ENCODE measurements at regions not wholly inside any gene's neighbourhood (a gene's known extent, or its start where the extent isn't known, plus 50 kb on each side); places are given as distances from the start of the nearest gene placed in this dataset.

- intact Hi-C loops (cut with micrococcal nuclease; ENCODE audit: unreplicated experiment), result no loop called here
- Histone ChIP-seq H3F3A (ENCODE audit: insufficient read depth, low read depth) (no peaks in the 10 kb centered on the region), H3K9me3 (ENCODE audit: insufficient read depth, low read depth) (no peaks in the 10 kb centered on the region), H4K20me1 (ENCODE audit: insufficient read depth) (no peaks in the 10 kb centered on the region), H3K4me3 (no peak overlapping the region), H2AFZ (no peak overlapping the region), H3K79me2 (ENCODE audit: low read depth) (no peaks in the 10 kb centered on the region), H3K4me2 (no peak overlapping the region), H3K4me1 (replicated peaks; ENCODE audit: insufficient read depth) (no peaks in the 10 kb centered on the region), H3K36me3 (ENCODE audit: low read depth) (no peaks in the 10 kb centered on the region), H3K27ac (no peak overlapping the region), H3K27me3 (ENCODE audit: insufficient read depth, low read depth) (no peaks in the 10 kb centered on the region), H3K9me2 (ENCODE audit: insufficient read depth) (no peaks in the 10 kb centered on the region)
- ChIA-PET CTCF (no interaction called here), POLR2A (ENCODE audit: unreplicated experiment) (no interaction called here)
- no peak for DNase-seq
- BruUV-seq (replicated peaks), result no TSS peak
- TF ChIP-seq, protein P1, sequence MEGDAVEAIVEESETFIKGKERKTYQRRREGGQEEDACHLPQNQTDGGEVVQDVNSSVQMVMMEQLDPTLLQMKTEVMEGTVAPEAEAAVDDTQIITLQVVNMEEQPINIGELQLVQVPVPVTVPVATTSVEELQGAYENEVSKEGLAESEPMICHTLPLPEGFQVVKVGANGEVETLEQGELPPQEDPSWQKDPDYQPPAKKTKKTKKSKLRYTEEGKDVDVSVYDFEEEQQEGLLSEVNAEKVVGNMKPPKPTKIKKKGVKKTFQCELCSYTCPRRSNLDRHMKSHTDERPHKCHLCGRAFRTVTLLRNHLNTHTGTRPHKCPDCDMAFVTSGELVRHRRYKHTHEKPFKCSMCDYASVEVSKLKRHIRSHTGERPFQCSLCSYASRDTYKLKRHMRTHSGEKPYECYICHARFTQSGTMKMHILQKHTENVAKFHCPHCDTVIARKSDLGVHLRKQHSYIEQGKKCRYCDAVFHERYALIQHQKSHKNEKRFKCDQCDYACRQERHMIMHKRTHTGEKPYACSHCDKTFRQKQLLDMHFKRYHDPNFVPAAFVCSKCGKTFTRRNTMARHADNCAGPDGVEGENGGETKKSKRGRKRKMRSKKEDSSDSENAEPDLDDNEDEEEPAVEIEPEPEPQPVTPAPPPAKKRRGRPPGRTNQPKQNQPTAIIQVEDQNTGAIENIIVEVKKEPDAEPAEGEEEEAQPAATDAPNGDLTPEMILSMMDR (conservative IDR thresholded peaks at IDR 0.05), result no peak
- TF ChIP-seq EZH2 (IDR thresholded peaks at IDR 0.05; ENCODE audit: low read depth), result no peak
Measured at GRCh38 chr5:60232036-60232795, 338.7 kb upstream of the PDE4D start.

GRCh38 chr5:60230456-60230855, 336.9 kb upstream of the PDE4D start:
- POLR2A ChIA-PET (ENCODE audit: unreplicated experiment), result no interaction called here
- no peak overlapping the region for H3K4me2 ChIP-seq
- DNase-seq, result no peak
- no peaks in the 10 kb centered on the region for H3F3A ChIP-seq (ENCODE audit: insufficient read depth, low read depth)
- no peak overlapping the region for H3K4me3 ChIP-seq
- H3K79me2 ChIP-seq (ENCODE audit: low read depth), result no peaks in the 10 kb centered on the region
- no peaks in the 10 kb centered on the region for H4K20me1 ChIP-seq (ENCODE audit: insufficient read depth)
- intact Hi-C loops (cut with micrococcal nuclease; ENCODE audit: unreplicated experiment), result no loop called here
- H3K27ac ChIP-seq, result no peak overlapping the region
- H3K4me1 ChIP-seq (replicated peaks; ENCODE audit: insufficient read depth), result no peaks in the 10 kb centered on the region
- CTCF ChIA-PET, result no interaction called here
- no TSS peak for BruUV-seq (replicated peaks)
- TF ChIP-seq, protein P1 (conservative IDR thresholded peaks at IDR 0.05), result no peak
- no peak for TF ChIP-seq EZH2 (IDR thresholded peaks at IDR 0.05; ENCODE audit: low read depth)
- H3K36me3 ChIP-seq (ENCODE audit: low read depth), result no peaks in the 10 kb centered on the region
- H3K27me3 ChIP-seq (ENCODE audit: insufficient read depth, low read depth), result no peaks in the 10 kb centered on the region
- no peaks in the 10 kb centered on the region for H3K9me3 ChIP-seq (ENCODE audit: insufficient read depth, low read depth)
- H2AFZ ChIP-seq, result no peak overlapping the region
- H3K9me2 ChIP-seq (ENCODE audit: insufficient read depth), result no peaks in the 10 kb centered on the region

- CTCF ChIA-PET, result no interaction called here
- TF ChIP-seq, protein P1 (conservative IDR thresholded peaks at IDR 0.05), result no peak
- TF ChIP-seq EZH2 (IDR thresholded peaks at IDR 0.05; ENCODE audit: low read depth), result no peak
Measured at GRCh38 chr5:60229691-60230185, 336.2 kb upstream of the PDE4D start.

More at GRCh38 chr5:60229691-60230185, 336.2 kb upstream of the PDE4D start:
- Histone ChIP-seq H3K9me2 (ENCODE audit: insufficient read depth) (no peaks in the 10 kb centered on the region), H3K4me2 (no peak overlapping the region), H3K36me3 (ENCODE audit: low read depth) (no peaks in the 10 kb centered on the region), H3K79me2 (ENCODE audit: low read depth) (no peaks in the 10 kb centered on the region), H3K4me3 (no peak overlapping the region), H3K9me3 (ENCODE audit: insufficient read depth, low read depth) (no peaks in the 10 kb centered on the region), H3K27me3 (ENCODE audit: insufficient read depth, low read depth) (no peaks in the 10 kb centered on the region), H3K4me1 (replicated peaks; ENCODE audit: insufficient read depth) (no peaks in the 10 kb centered on the region), H2AFZ (no peak overlapping the region), H3K27ac (no peak overlapping the region), H3F3A (ENCODE audit: insufficient read depth, low read depth) (no peaks in the 10 kb centered on the region), H4K20me1 (ENCODE audit: insufficient read depth) (no peaks in the 10 kb centered on the region)
- no TSS peak for BruUV-seq (replicated peaks)
- intact Hi-C loops (cut with micrococcal nuclease; ENCODE audit: unreplicated experiment), result no loop called here
- DNase-seq, result no peak
- POLR2A ChIA-PET (ENCODE audit: unreplicated experiment), result no interaction called here
